Stimulated activated CD4-positive, alpha-beta T cell treated with anti-CD3 and anti-CD28 coated beads, Interleukin-15, amount 100 ng/mL, for 24 hours (primary cell): ENCODE measurements at regions not wholly inside any gene's neighbourhood (a gene's known extent, or its start where the extent isn't known, plus 50 kb on each side); places are given as distances from the start of the nearest gene placed in this dataset.
"Not testable (repeated sequence)": the region's sequence is repeated elsewhere in the genome, so short reads cannot be mapped to it uniquely, and the experiment has no call there.

Source experiments
- DNase-seq: peaks from one replicate; pipeline ENCODE4 v3.0.0-alpha.2; 2020

- peak; percentile 9 for DNase-seq
Measured at GRCh38 chr15:30195355-30196008, 60.6 kb downstream of the GOLGA8T start.

GRCh38 chr15:30196009-30196375, 61.1 kb downstream of the GOLGA8T start:
- DNase-seq: peak; percentile 41

GRCh38 chr15:30196769-30197168, 61.9 kb downstream of the GOLGA8T start:
- DNase-seq: not testable (repeated sequence)

- DNase-seq: not testable (repeated sequence)
Measured at GRCh38 chr15:30201517-30201916, 66.7 kb downstream of the GOLGA8T start.

GRCh38 chr15:30213733-30214132, 78.9 kb downstream of the GOLGA8T start:
- not testable (repeated sequence) for DNase-seq

- DNase-seq: not testable (repeated sequence)
Measured at GRCh38 chr15:30221803-30222202, 87.0 kb downstream of the GOLGA8T start.

GRCh38 chr15:30222798-30223591, 88.1 kb downstream of the GOLGA8T start:
- DNase-seq: not testable (repeated sequence)

GRCh38 chr15:30225233-30225891, 90.5 kb downstream of the GOLGA8T start:
- DNase-seq: not testable (repeated sequence)

- DNase-seq: not testable (repeated sequence)
Measured at GRCh38 chr15:30261432-30262141, 126.7 kb downstream of the GOLGA8T start.

- DNase-seq: not testable (repeated sequence)
Measured at GRCh38 chr15:30262142-30262460, 127.2 kb downstream of the GOLGA8T start.

GRCh38 chr15:30264000-30264399, 129.1 kb downstream of the GOLGA8T start:
- not testable (repeated sequence) for DNase-seq

GRCh38 chr15:30295150-30295844, 98.0 kb downstream of the CHRFAM7A start:
- not testable (repeated sequence) for DNase-seq

GRCh38 chr15:30303968-30304367, 89.4 kb downstream of the CHRFAM7A start:
- DNase-seq: not testable (repeated sequence)
